Neuron (in vitro differentiated cells): ENCODE measurements at regions not wholly inside any gene's neighbourhood (a gene's known extent, or its start where the extent isn't known, plus 50 kb on each side); places are given as distances from the start of the nearest gene placed in this dataset.
"Not testable (repeated sequence)": the region's sequence is repeated elsewhere in the genome, so short reads cannot be mapped to it uniquely, and the experiment has no call there.

Experiments
- H2AFZ ChIP-seq: one replicate; pipeline ENCODE4 v1.6.1; 2013; ENCODE audit warnings: low read depth, mild to moderate bottlenecking, inconsistent platforms, low read length, moderate library complexity
- H3K27me3 ChIP-seq: one replicate; pipeline ENCODE4 v1.6.1; 2013; ENCODE audit warnings: low read length; ENCODE audit not compliant: insufficient read depth
- H3K36me3 ChIP-seq: one replicate; pipeline ENCODE4 v1.6.1; 2013; ENCODE audit warnings: low read length; ENCODE audit not compliant: insufficient read depth
- H3K4me1 ChIP-seq: one replicate; pipeline ENCODE4 v1.6.1; 2013; ENCODE audit warnings: low read length; ENCODE audit not compliant: insufficient read depth
- H3K4me3 ChIP-seq: 2 replicates; pipeline ENCODE4 v1.5.1; 2013; ENCODE audit warnings: mild to moderate bottlenecking, low read length, moderate library complexity
- H3K9me3 ChIP-seq: one replicate; pipeline ENCODE4 v1.6.1; 2013; ENCODE audit warnings: low read length

GRCh38 chr9:81782313-81782995 lies 93.1 kb upstream of the TLE1 start:
- H3K27me3 ChIP-seq, result no peaks in the 10 kb centered on the region
- no peaks in the 10 kb centered on the region for H3K9me3 ChIP-seq
- H2AFZ ChIP-seq, result no peak overlapping the region
- H3K4me3 ChIP-seq, result no peak overlapping the region
- H3K4me1 ChIP-seq, result no peaks in the 10 kb centered on the region
- H3K36me3 ChIP-seq, result no peaks in the 10 kb centered on the region

GRCh38 chr9:81787747-81788632 lies 98.6 kb upstream of the TLE1 start:
- H3K9me3 ChIP-seq, result no peaks in the 10 kb centered on the region
- no peaks in the 10 kb centered on the region for H3K27me3 ChIP-seq
- H3K36me3 ChIP-seq, result no peaks in the 10 kb centered on the region
- H3K4me3 ChIP-seq, result no peak overlapping the region
- no peaks in the 10 kb centered on the region for H3K4me1 ChIP-seq
- H2AFZ ChIP-seq, result no peak overlapping the region

- H3K27me3 ChIP-seq, result no peaks in the 10 kb centered on the region
- H3K36me3 ChIP-seq, result no peaks in the 10 kb centered on the region
- no peak overlapping the region for H2AFZ ChIP-seq
- H3K4me1 ChIP-seq, result no peaks in the 10 kb centered on the region
- no peak overlapping the region for H3K4me3 ChIP-seq
- no peaks in the 10 kb centered on the region for H3K9me3 ChIP-seq
Measured at GRCh38 chr9:81789721-81790120, 100.4 kb upstream of the TLE1 start.

- H3K4me1 ChIP-seq, result no peaks in the 10 kb centered on the region
- H3K36me3 ChIP-seq, result no peaks in the 10 kb centered on the region
- H3K9me3 ChIP-seq, result no peaks in the 10 kb centered on the region
- H2AFZ ChIP-seq, result no peak overlapping the region
- H3K4me3 ChIP-seq, result no peak overlapping the region
- no peaks in the 10 kb centered on the region for H3K27me3 ChIP-seq
Measured at GRCh38 chr9:81790166-81790565, 100.8 kb upstream of the TLE1 start.

GRCh38 chr9:81791076-81791475 lies 101.7 kb upstream of the TLE1 start:
- no peaks in the 10 kb centered on the region for H3K36me3 ChIP-seq
- H3K4me1 ChIP-seq, result no peaks in the 10 kb centered on the region
- H3K9me3 ChIP-seq, result no peaks in the 10 kb centered on the region
- no peak overlapping the region for H2AFZ ChIP-seq
- H3K4me3 ChIP-seq, result no peak overlapping the region
- H3K27me3 ChIP-seq, result no peaks in the 10 kb centered on the region

GRCh38 chr9:81798606-81799005 lies 109.3 kb upstream of the TLE1 start:
- H3K36me3 ChIP-seq, result no peaks in the 10 kb centered on the region
- H3K4me3 ChIP-seq, result no peak overlapping the region
- no peaks in the 10 kb centered on the region for H3K27me3 ChIP-seq
- H3K9me3 ChIP-seq, result no peaks in the 10 kb centered on the region
- H3K4me1 ChIP-seq, result no peaks in the 10 kb centered on the region
- no peak overlapping the region for H2AFZ ChIP-seq

GRCh38 chr9:81801190-81801589 lies 111.8 kb upstream of the TLE1 start:
- no peaks in the 10 kb centered on the region for H3K9me3 ChIP-seq
- H3K36me3 ChIP-seq, result no peaks in the 10 kb centered on the region
- H3K4me3 ChIP-seq, result no peak overlapping the region

GRCh38 chr9:81804306-81804705 lies 115.0 kb upstream of the TLE1 start:
- Histone ChIP-seq H3K4me3 (no peak overlapping the region), H3K9me3 (no peaks in the 10 kb centered on the region), H3K27me3 (no peaks in the 10 kb centered on the region), H2AFZ (no peak overlapping the region), H3K36me3 (no peaks in the 10 kb centered on the region), H3K4me1 (no peaks in the 10 kb centered on the region)

More at GRCh38 chr9:81801190-81801589, 111.8 kb upstream of the TLE1 start:
- no peaks in the 10 kb centered on the region for H3K27me3 ChIP-seq
- H2AFZ ChIP-seq, result no peak overlapping the region
- H3K4me1 ChIP-seq, result no peaks in the 10 kb centered on the region

GRCh38 chr9:81811688-81812087 lies 116.5 kb upstream of the SPATA31D4 start:
- H2AFZ ChIP-seq, H3K27me3 ChIP-seq, H3K4me3 ChIP-seq, H3K4me1 ChIP-seq, H3K9me3 ChIP-seq, H3K36me3 ChIP-seq: not testable (repeated sequence)

GRCh38 chr9:81814401-81814793 lies 113.8 kb upstream of the SPATA31D4 start:
- H3K4me3 ChIP-seq, result no peak overlapping the region
- H2AFZ ChIP-seq, result no peak overlapping the region
- H3K4me1 ChIP-seq, result peaks cover 3% of the 10 kb centered on the region
- H3K27me3 ChIP-seq, result no peaks in the 10 kb centered on the region
- no peaks in the 10 kb centered on the region for H3K9me3 ChIP-seq
- H3K36me3 ChIP-seq, result no peaks in the 10 kb centered on the region

GRCh38 chr9:81814794-81815464 lies 113.3 kb upstream of the SPATA31D4 start:
- Histone ChIP-seq H3K4me3 (no peak overlapping the region), H3K27me3 (no peaks in the 10 kb centered on the region), H2AFZ (no peak overlapping the region), H3K4me1 (peaks cover 8% of the 10 kb centered on the region), H3K36me3 (no peaks in the 10 kb centered on the region), H3K9me3 (no peaks in the 10 kb centered on the region)

- Histone ChIP-seq H3K4me1 (peaks cover 17% of the 10 kb centered on the region), H2AFZ (no peak overlapping the region), H3K36me3 (no peaks in the 10 kb centered on the region), H3K27me3 (no peaks in the 10 kb centered on the region), H3K9me3 (no peaks in the 10 kb centered on the region), H3K4me3 (no peak overlapping the region)
Measured at GRCh38 chr9:81815781-81816180, 112.4 kb upstream of the SPATA31D4 start.

- H3K4me3 ChIP-seq, result no peak overlapping the region
- H3K4me1 ChIP-seq, result peaks cover 38% of the 10 kb centered on the region
- H3K27me3 ChIP-seq, result no peaks in the 10 kb centered on the region
- no peaks in the 10 kb centered on the region for H3K9me3 ChIP-seq
- H2AFZ ChIP-seq, result no peak overlapping the region
- H3K36me3 ChIP-seq, result no peaks in the 10 kb centered on the region
Measured at GRCh38 chr9:81819155-81819554, 109.1 kb upstream of the SPATA31D4 start.
